Iris pigment epithelial cell (primary cell): ENCODE measurements at regions not wholly inside any gene's neighbourhood (a gene's known extent, or its start where the extent isn't known, plus 50 kb on each side); places are given as distances from the start of the nearest gene placed in this dataset.

Experiments used
- DNase-seq: peaks from one replicate; pipeline ENCODE4 v3.0.0-alpha.2; 2011; ENCODE audit warnings: low read depth

DNA sequence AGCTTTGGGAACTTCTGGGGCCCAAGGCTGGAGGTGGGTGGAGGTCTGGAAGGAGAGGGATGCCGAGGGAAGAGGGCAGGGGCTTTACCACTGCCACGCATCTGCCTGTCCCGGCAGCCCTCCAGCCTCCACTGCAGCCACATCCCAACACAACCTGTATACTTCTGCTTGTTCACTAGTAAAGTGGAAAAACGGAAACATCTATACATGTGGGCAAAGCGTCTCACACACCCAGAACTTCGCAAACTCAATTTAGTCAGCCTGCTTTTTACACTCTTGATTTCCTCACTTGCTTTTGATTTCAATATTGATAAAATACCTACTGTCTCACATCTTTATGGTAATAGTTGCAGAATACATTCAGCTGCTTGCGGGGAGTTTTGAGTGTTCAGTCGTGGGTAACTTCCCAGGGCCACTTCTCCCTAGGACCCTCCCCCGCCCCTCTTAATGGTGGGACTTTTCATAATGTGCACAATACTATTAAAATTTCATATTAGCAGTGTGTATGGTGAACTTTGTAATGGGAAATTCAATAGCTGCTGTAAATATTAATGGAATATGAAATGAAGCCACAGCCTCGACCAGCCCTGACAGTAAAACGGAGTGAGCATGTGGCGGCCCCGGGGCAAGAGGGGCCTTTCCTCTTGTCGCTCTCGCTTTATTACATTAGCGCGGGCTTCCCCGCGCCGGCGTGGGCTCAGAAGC lies 85.2 kb downstream of the NR2F2 start:
- no peak for DNase-seq

DNA sequence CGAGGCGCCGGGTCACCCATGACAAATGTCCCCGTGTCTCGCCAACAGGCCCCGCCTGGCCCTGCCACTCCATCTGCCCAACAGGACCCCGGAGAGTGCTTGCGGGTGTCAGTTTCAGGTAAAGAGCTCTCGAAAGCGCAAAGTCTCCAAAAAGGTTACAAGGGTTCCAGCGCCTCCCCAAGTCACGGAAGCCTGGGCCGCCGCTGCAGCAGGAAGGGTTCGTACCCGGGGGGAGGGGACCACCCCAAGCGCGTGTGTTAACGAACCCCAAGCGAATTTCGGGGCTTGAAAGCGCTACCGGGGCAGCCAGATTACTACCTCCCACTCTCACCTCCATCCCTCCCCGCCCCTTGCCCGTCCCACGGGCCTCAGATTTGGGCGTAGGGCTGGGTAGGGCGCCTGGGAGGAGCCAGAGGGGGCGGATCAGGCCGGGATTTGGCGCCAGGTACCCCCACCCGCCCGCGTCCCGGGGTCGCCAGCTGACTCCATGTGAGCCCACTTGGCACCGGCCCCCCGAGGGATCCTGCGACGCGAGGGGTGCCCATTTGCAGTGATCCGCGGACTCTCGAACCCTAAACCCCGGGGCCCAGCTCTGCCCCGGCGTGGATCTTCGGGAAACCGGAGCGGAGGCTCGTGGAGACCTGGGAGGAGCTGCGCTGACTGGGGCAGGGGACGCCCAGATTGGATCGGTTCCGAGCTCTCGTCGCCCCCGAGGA lies 85.9 kb downstream of the NR2F2 start:
- no peak for DNase-seq

GRCh38 chr15:96416934-96417759 lies 86.6 kb downstream of the NR2F2 start:
- DNase-seq = peak; percentile 12

- DNase-seq = no peak
Observed at GRCh38 chr15:96417760-96418130, 87.2 kb downstream of the NR2F2 start.

DNA sequence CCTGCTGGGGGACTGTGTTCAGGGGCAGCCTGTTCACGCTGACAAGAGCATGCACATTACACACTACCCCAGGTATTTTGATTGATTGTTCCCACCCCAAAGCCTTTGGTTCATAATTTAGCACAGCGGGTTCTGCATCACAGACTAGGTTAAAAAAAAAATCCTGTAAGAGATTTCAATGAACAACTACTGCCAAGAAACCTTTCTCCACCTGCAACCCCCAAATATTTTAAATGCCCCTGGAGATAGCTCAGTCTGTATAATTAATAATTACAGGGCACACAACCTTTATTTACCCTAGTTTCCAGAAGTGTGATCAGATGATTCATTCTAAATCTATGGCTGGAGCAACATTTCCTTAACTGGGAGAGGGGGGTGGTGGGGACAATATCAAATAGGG lies 87.6 kb downstream of the NR2F2 start:
- no peak for DNase-seq

GRCh38 chr15:96421178-96421601 lies 90.7 kb downstream of the NR2F2 start:
- peak; percentile 37 for DNase-seq

DNA sequence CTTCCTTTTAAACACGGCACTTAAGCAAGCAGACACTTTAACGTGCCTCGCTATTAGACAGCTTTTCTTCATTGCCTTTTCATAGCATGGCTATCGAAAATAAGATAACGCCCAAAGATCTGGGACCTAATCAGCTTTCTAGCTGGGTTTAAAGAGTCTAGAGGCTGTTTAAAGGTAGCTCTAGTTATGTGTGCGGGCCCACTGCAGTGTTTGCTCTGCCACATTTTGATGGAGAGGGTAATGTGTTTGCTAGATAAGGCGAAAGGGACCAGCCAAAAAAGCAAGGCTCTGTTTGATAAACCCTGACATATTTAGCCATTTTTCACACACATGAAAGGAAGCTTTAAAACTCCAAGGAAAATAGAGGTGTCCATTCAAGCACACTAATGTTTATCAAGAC lies 91.6 kb downstream of the NR2F2 start:
- DNase-seq = no peak

- no peak for DNase-seq
Observed at GRCh38 chr15:96424674-96425073, 94.2 kb downstream of the NR2F2 start.

- peak; percentile 92 for DNase-seq
Observed at GRCh38 chr15:96428742-96429141, 98.2 kb downstream of the NR2F2 start.

GRCh38 chr15:96431786-96432185 lies 101.3 kb downstream of the NR2F2 start:
- DNase-seq = no peak

DNA sequence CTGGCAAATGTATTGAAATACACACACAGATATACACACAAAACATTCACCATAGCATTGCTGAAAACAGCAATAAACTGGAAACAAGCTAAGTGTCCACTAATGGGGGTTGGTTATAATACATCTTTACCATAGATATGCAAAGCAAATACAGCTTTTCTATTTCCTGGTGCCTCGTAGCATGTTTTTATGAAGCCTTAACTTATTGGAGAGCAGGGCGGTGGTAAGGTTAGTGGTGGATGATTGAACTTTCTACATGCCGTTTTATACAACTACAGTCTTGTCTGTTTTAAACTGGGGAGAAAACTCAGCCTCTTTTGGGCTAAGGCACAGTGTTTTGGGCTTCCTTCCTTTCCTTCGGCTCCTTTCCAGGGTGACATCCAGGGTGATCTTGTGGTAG lies 104.5 kb downstream of the NR2F2 start:
- DNase-seq = no peak

- no peak for DNase-seq
Observed at GRCh38 chr15:96435841-96436240, 105.3 kb downstream of the NR2F2 start.

- DNase-seq = no peak
Observed at GRCh38 chr15:96440978-96441377, 110.5 kb downstream of the NR2F2 start.

- no peak for DNase-seq
Observed at GRCh38 chr15:96442076-96442475, 111.6 kb downstream of the NR2F2 start.

DNA sequence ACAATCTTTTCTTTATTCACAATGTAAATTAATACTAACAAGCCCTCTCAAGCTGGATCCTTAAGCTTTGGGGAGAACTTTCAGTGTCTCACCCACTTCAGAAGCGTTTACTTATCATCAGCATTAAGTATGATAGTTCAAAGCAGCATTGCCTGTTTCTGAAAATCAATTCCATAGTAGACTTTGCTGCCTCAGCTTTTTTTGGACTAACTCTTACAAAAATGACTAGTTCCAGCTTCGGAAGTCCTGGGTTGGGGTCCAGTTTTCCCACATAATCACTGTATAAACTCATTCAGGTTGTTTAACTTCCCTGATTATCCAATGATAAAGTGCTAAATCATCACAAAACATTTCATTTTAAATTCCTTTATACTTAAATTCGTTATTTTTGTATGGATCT lies 114.4 kb downstream of the NR2F2 start:
- no peak for DNase-seq

DNA sequence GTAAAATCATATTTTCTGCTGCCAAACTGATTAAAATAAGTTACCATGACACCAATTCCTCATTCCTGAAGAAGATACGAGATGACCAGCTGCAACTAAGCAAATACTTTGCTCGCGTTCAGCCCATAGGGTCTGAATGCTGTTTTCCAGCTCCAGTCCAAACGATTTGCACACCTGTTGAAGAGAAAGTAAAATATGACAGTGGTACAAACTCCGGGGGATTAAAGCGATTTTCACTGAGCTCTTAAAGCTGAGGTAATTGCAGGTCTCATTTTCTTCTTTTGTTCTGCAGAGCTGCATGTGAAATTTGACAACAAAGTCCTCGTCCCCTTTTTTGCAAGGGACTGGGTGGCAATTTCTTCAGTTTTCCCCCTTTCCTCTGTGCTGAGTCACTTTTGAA lies 118.4 kb downstream of the NR2F2 start:
- no peak for DNase-seq

DNA sequence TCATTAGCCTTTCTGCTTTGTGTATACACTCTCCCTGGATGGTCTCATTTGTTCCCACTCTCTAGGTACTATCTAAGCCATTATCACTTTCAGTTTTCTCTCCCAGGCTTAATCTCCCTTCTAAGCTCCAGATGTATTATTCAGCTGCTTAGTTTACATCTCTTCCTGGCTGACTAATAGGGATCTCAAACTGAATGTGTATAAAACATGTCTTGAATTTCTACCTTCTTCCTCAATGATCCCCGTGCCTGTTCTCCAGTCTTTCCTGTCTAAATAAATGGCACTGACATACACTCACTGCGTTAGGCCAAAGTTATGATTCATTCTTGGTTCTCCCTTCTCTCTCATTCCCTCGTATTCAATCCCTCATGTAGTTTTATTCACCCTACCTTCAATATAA lies 127.3 kb downstream of the NR2F2 start:
- DNase-seq = peak; percentile 11

DNA sequence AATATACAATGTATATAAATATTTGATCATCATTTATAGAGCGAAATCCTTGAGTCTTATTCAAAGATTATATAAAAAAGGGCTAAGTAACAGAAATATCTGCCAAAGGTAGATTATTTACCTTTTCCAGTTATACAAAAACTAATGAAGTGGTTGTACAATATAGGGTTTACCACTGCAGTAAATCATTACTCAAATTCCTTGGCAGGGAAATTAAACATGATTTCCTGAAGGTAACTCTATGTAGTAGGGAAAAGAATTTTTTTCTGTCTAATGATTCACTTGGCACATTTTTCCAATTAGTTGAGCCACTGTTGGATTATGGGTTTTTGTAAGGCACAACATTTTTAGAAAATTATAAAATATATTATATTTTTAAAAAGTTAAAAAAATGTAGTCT lies 129.6 kb downstream of the NR2F2 start:
- DNase-seq = no peak

- DNase-seq = no peak
Observed at GRCh38 chr15:96462768-96463750, 132.6 kb downstream of the NR2F2 start.

GRCh38 chr15:96466389-96466947 lies 136.0 kb downstream of the NR2F2 start:
- DNase-seq = no peak

- no peak for DNase-seq
Observed at GRCh38 chr15:96468036-96468435, 137.5 kb downstream of the NR2F2 start.
